H54 (cell line): ENCODE measurements at regions not wholly inside any gene's neighbourhood (a gene's known extent, or its start where the extent isn't known, plus 50 kb on each side); places are given as distances from the start of the nearest gene placed in this dataset.
A peak's percentile ranks its signal among the peaks of the same experiment; 100 is the strongest.
"Not testable (repeated sequence)": the region's sequence is repeated elsewhere in the genome, so short reads cannot be mapped to it uniquely, and the experiment has no call there.

ENCODE experiments used
- DNase-seq: peaks from one replicate; pipeline ENCODE4 v3.0.0; 2011; ENCODE audit warnings: low spot score, mixed read lengths; ENCODE audit not compliant: insufficient read length
- FAIRE-seq: peaks from 3 replicates; lab custom pipeline; 2011; peaks lifted over from hg19 to GRCh38; lab: Jason Lieb, UNC
- POLR2A ChIP-seq: IDR thresholded peaks from 2 replicates; pipeline ENCODE4 v1.6.1; 2011; ENCODE audit warnings: low read depth, mild to moderate bottlenecking, low read length

GRCh38 chr10:81570878-81571794, 303.9 kb upstream of the NRG3 start:
- DNase-seq (no peak), FAIRE-seq (no peak)
- no peak for TF ChIP-seq POLR2A

GRCh38 chr10:81575036-81575435, 300.0 kb upstream of the NRG3 start:
- no peak for FAIRE-seq
- DNase-seq, result no peak
- TF ChIP-seq POLR2A, result no peak

- no peak for DNase-seq
- TF ChIP-seq POLR2A, result no peak
- no peak for FAIRE-seq
These were observed 298.7 kb upstream of the NRG3 start for GRCh38 chr10:81576336-81576735.

GRCh38 chr10:81594991-81595390, 280.0 kb upstream of the NRG3 start:
- DNase-seq (no peak), FAIRE-seq (no peak)
- no peak for TF ChIP-seq POLR2A

- FAIRE-seq (peak; percentile 70), DNase-seq (peak; percentile 3)
- no peak for TF ChIP-seq POLR2A
These were observed 274.8 kb upstream of the NRG3 start for GRCh38 chr10:81600185-81600584.

- DNase-seq, result no peak
- FAIRE-seq, result no peak
- TF ChIP-seq POLR2A, result no peak
These were observed 271.8 kb upstream of the NRG3 start for GRCh38 chr10:81603106-81603620.

GRCh38 chr10:81644485-81644884, 230.5 kb upstream of the NRG3 start:
- not testable (repeated sequence) for FAIRE-seq, DNase-seq

GRCh38 chr10:81655986-81656385, 219.0 kb upstream of the NRG3 start:
- DNase-seq (no peak), FAIRE-seq (no peak)
- TF ChIP-seq POLR2A, result no peak

- DNase-seq (no peak), FAIRE-seq (no peak)
- TF ChIP-seq POLR2A, result no peak
These were observed 212.2 kb upstream of the NRG3 start for GRCh38 chr10:81662837-81663236.

GRCh38 chr10:81664800-81665199, 210.2 kb upstream of the NRG3 start:
- not testable (repeated sequence) for FAIRE-seq, DNase-seq

- no peak for DNase-seq
- no peak for FAIRE-seq
- no peak for TF ChIP-seq POLR2A
These were observed 200.1 kb upstream of the NRG3 start for GRCh38 chr10:81674941-81675340.

GRCh38 chr10:81679291-81679690, 195.7 kb upstream of the NRG3 start:
- FAIRE-seq (no peak), DNase-seq (no peak)
- no peak for TF ChIP-seq POLR2A

GRCh38 chr10:81680359-81680758, 194.6 kb upstream of the NRG3 start:
- no peak for TF ChIP-seq POLR2A

GRCh38 chr10:81688459-81688858, 186.5 kb upstream of the NRG3 start:
- FAIRE-seq (no peak), DNase-seq (no peak)
- no peak for TF ChIP-seq POLR2A

More at GRCh38 chr10:81680359-81680758, 194.6 kb upstream of the NRG3 start:
- DNase-seq, result no peak
- FAIRE-seq, result peak; percentile 83

- DNase-seq (no peak), FAIRE-seq (no peak)
- no peak for TF ChIP-seq POLR2A
These were observed 178.2 kb upstream of the NRG3 start for GRCh38 chr10:81696609-81697388.
